ENCODE measurements at regions not wholly inside any gene's neighbourhood (a gene's known extent, or its start where the extent isn't known, plus 50 kb on each side); places are given as distances from the start of the nearest gene placed in this dataset.

- no peaks in the 10 kb centered on the region for H3K36me3 ChIP-seq (replicated peaks; ENCODE audit: low read depth, low read length)
These were observed 89.7 kb upstream of the ESRRG start for GRCh38 chr1:216812966-216813365.

GRCh38 chr1:216809649-216810048, 86.4 kb upstream of the ESRRG start:
- H3K27ac ChIP-seq (ENCODE audit: low read length) = no peak overlapping the region
- no peak overlapping the region for H2AFZ ChIP-seq (ENCODE audit: low read depth, low read length)
- no peak overlapping the region for H3K9ac ChIP-seq (ENCODE audit: low read length)
- no peaks in the 10 kb centered on the region for H3K9me3 ChIP-seq (ENCODE audit: insufficient read depth, low read length)
- H3K4me1 ChIP-seq (ENCODE audit: low read length) = no peaks in the 10 kb centered on the region
- no peaks in the 10 kb centered on the region for H4K20me1 ChIP-seq (ENCODE audit: insufficient read depth, low read length)
- H3K36me3 ChIP-seq (replicated peaks; ENCODE audit: low read depth, low read length) = no peaks in the 10 kb centered on the region
- H3K79me2 ChIP-seq (ENCODE audit: low read length) = no peaks in the 10 kb centered on the region
- no peak for TF ChIP-seq CTCF (IDR thresholded peaks at IDR 0.05; ENCODE audit: low read depth, low read length)
- TF ChIP-seq EZH2phosphoT487 (IDR thresholded peaks at IDR 0.05; ENCODE audit: low read depth) = no peak
- no peaks in the 10 kb centered on the region for H3K27me3 ChIP-seq (ENCODE audit: low read depth, low read length)
- H3K4me3 ChIP-seq (ENCODE audit: low read length) = no peak overlapping the region
- H3K4me2 ChIP-seq (ENCODE audit: low read length) = no peak overlapping the region

More at GRCh38 chr1:216812966-216813365, 89.7 kb upstream of the ESRRG start:
- Histone ChIP-seq H3K27ac (ENCODE audit: low read length) (no peak overlapping the region), H4K20me1 (ENCODE audit: insufficient read depth, low read length) (no peaks in the 10 kb centered on the region), H2AFZ (ENCODE audit: low read depth, low read length) (no peak overlapping the region), H3K9me3 (ENCODE audit: insufficient read depth, low read length) (no peaks in the 10 kb centered on the region), H3K4me2 (ENCODE audit: low read length) (no peak overlapping the region), H3K9ac (ENCODE audit: low read length) (no peak overlapping the region), H3K4me3 (ENCODE audit: low read length) (no peak overlapping the region), H3K79me2 (ENCODE audit: low read length) (no peaks in the 10 kb centered on the region), H3K27me3 (ENCODE audit: low read depth, low read length) (no peaks in the 10 kb centered on the region), H3K4me1 (ENCODE audit: low read length) (no peaks in the 10 kb centered on the region)
- TF ChIP-seq EZH2phosphoT487 (IDR thresholded peaks at IDR 0.05; ENCODE audit: low read depth) (no peak), CTCF (IDR thresholded peaks at IDR 0.05; ENCODE audit: low read depth, low read length) (no peak)

- Histone ChIP-seq H3K4me1 (ENCODE audit: low read length) (no peaks in the 10 kb centered on the region), H3K27me3 (ENCODE audit: low read depth, low read length) (no peaks in the 10 kb centered on the region), H3K36me3 (replicated peaks; ENCODE audit: low read depth, low read length) (no peaks in the 10 kb centered on the region), H4K20me1 (ENCODE audit: insufficient read depth, low read length) (no peaks in the 10 kb centered on the region), H3K9ac (ENCODE audit: low read length) (no peak overlapping the region), H2AFZ (ENCODE audit: low read depth, low read length) (no peak overlapping the region), H3K27ac (ENCODE audit: low read length) (no peak overlapping the region), H3K79me2 (ENCODE audit: low read length) (no peaks in the 10 kb centered on the region), H3K9me3 (ENCODE audit: insufficient read depth, low read length) (no peaks in the 10 kb centered on the region), H3K4me3 (ENCODE audit: low read length) (no peak overlapping the region), H3K4me2 (ENCODE audit: low read length) (no peak overlapping the region)
- TF ChIP-seq EZH2phosphoT487 (IDR thresholded peaks at IDR 0.05; ENCODE audit: low read depth) (no peak), CTCF (IDR thresholded peaks at IDR 0.05; ENCODE audit: low read depth, low read length) (no peak)
These were observed 84.5 kb upstream of the ESRRG start for GRCh38 chr1:216807696-216808095.

GRCh38 chr1:216805953-216806352, 82.7 kb upstream of the ESRRG start:
- Histone ChIP-seq H2AFZ (ENCODE audit: low read depth, low read length) (no peak overlapping the region), H3K4me1 (ENCODE audit: low read length) (no peaks in the 10 kb centered on the region), H3K4me3 (ENCODE audit: low read length) (no peak overlapping the region), H3K36me3 (replicated peaks; ENCODE audit: low read depth, low read length) (no peaks in the 10 kb centered on the region), H3K27ac (ENCODE audit: low read length) (no peak overlapping the region), H4K20me1 (ENCODE audit: insufficient read depth, low read length) (no peaks in the 10 kb centered on the region), H3K79me2 (ENCODE audit: low read length) (no peaks in the 10 kb centered on the region), H3K4me2 (ENCODE audit: low read length) (no peak overlapping the region), H3K9ac (ENCODE audit: low read length) (no peak overlapping the region), H3K9me3 (ENCODE audit: insufficient read depth, low read length) (no peaks in the 10 kb centered on the region), H3K27me3 (ENCODE audit: low read depth, low read length) (no peaks in the 10 kb centered on the region)
- TF ChIP-seq EZH2phosphoT487 (IDR thresholded peaks at IDR 0.05; ENCODE audit: low read depth) = no peak
- TF ChIP-seq CTCF (IDR thresholded peaks at IDR 0.05; ENCODE audit: low read depth, low read length) = no peak

Data from OCI-LY3 (cell line).